HepG2 (cell line): ENCODE measurements at regions not wholly inside any gene's neighbourhood (a gene's known extent, or its start where the extent isn't known, plus 50 kb on each side); places are given as distances from the start of the nearest gene placed in this dataset.

Source experiments
- CENPT ChIP-seq: sonication (generic); formaldehyde crosslinking; IDR thresholded peaks from 2 replicates; pipeline ENCODE4 v1.8.0; 2022; ENCODE audit warnings: low read depth, mild to moderate bottlenecking, moderate library complexity, missing genetic modification reagents
- CTCF ChIP-seq: sonication (generic); formaldehyde crosslinking; IDR thresholded peaks from 2 replicates; pipeline ENCODE4 v1.5.0; 2020; ENCODE audit warnings: mild to moderate bottlenecking, missing genetic modification reagents, moderate library complexity
- PHF20 ChIP-seq: sonication (generic); formaldehyde crosslinking; IDR thresholded peaks from 2 replicates; pipeline ENCODE4 v1.5.0; 2020; ENCODE audit warnings: mild to moderate bottlenecking, missing genetic modification reagents
- PHF5A ChIP-seq: IDR thresholded peaks from one replicate; pipeline ENCODE4 v1.6.1; 2018; ENCODE audit warnings: low read depth, missing genetic modification reagents; ENCODE audit not compliant: unreplicated experiment
- REXO4 ChIP-seq: sonication (generic); formaldehyde crosslinking; IDR thresholded peaks from 2 replicates; pipeline ENCODE4 v1.8.0; 2022; ENCODE audit warnings: missing genetic modification reagents, mild to moderate bottlenecking, borderline replicate concordance
- SKIL ChIP-seq: sonication (generic); formaldehyde crosslinking; IDR thresholded peaks from 2 replicates; pipeline ENCODE4 v1.8.0; 2022; ENCODE audit warnings: missing genetic modification reagents, mild to moderate bottlenecking, moderate library complexity, borderline replicate concordance
- ZHX2 ChIP-seq, 2 experiments: sonication (generic) in 1 of 2; formaldehyde crosslinking in 1 of 2; IDR thresholded peaks; 2 replicates each; pipeline versions ENCODE4 v1.6.1 to v1.9.0; 2014 to 2022; ENCODE audit warnings: antibody characterized with exemption in 1 of 2, borderline replicate concordance in 1 of 2, inconsistent platforms in 1 of 2, low read depth in 1 of 2, missing genetic modification reagents in 1 of 2
- ZNF142 ChIP-seq: sonication (generic); formaldehyde crosslinking; IDR thresholded peaks from 2 replicates; pipeline ENCODE4 v1.4.0; 2020; ENCODE audit warnings: missing genetic modification reagents
- ZNF614 ChIP-seq: IDR thresholded peaks from 2 replicates; pipeline ENCODE4 v1.6.1; 2018; ENCODE audit warnings: missing biosample characterization, missing genetic modification reagents, inconsistent platforms, borderline replicate concordance
- ZNF839 ChIP-seq: sonication (generic); formaldehyde crosslinking; IDR thresholded peaks from 2 replicates; pipeline ENCODE4 v1.4.0; 2020; ENCODE audit warnings: missing genetic modification reagents, mild to moderate bottlenecking, borderline replicate concordance

GRCh38 chr6:6724539-6725467 lies 136.3 kb downstream of the LY86 start (continued):
- TF ChIP-seq SKIL (CRISPR knock-in tag), result no peak
- TF ChIP-seq ZNF839 (CRISPR knock-in tag), result no peak
- no peak for TF ChIP-seq PHF20 (CRISPR knock-in tag)
- 0 out of 2 replicates have a peak, but pooled peaks have one; percentile 21 for TF ChIP-seq ZHX2 (IDR thresholded peaks at IDR 0.05; ENCODE audit: low read depth)
- no peak for TF ChIP-seq ZHX2 (CRISPR knock-in tag; IDR thresholded peaks at IDR 0.05; ENCODE audit: borderline replicate concordance)
- TF ChIP-seq ZNF142, result no peak
- TF ChIP-seq CENPT (CRISPR knock-in tag), result no peak
- peak; percentile 55; the same call in 1 of the 2 replicates for TF ChIP-seq ZNF614 (CRISPR knock-in tag)
- TF ChIP-seq CTCF (CRISPR knock-in tag), result peak; percentile 90
- no peak for TF ChIP-seq REXO4 (CRISPR knock-in tag)
- no peak for TF ChIP-seq PHF5A
